Hypothalamus (tissue), 51 donors: ENCODE measurements at regions not wholly inside any gene's neighbourhood (a gene's known extent, or its start where the extent isn't known, plus 50 kb on each side); places are given as distances from the start of the nearest gene placed in this dataset.

Experiments
- DNase-seq, 51 donors: peaks; one replicate each; lab custom pipeline; 2025; lab: John Stamatoyannopoulos, UW

GRCh38 chr6:157769776-157770426 lies 53.1 kb upstream of the SNX9 start:
- no peak for DNase-seq

GRCh38 chr6:157770946-157771345 lies 52.1 kb upstream of the SNX9 start:
- no peak for DNase-seq

- DNase-seq, result no peak
Measured at GRCh38 chr6:157772820-157773219, 50.2 kb upstream of the SNX9 start.
